ENCODE measurements at regions not wholly inside any gene's neighbourhood (a gene's known extent, or its start where the extent isn't known, plus 50 kb on each side); places are given as distances from the start of the nearest gene placed in this dataset.

DNA sequence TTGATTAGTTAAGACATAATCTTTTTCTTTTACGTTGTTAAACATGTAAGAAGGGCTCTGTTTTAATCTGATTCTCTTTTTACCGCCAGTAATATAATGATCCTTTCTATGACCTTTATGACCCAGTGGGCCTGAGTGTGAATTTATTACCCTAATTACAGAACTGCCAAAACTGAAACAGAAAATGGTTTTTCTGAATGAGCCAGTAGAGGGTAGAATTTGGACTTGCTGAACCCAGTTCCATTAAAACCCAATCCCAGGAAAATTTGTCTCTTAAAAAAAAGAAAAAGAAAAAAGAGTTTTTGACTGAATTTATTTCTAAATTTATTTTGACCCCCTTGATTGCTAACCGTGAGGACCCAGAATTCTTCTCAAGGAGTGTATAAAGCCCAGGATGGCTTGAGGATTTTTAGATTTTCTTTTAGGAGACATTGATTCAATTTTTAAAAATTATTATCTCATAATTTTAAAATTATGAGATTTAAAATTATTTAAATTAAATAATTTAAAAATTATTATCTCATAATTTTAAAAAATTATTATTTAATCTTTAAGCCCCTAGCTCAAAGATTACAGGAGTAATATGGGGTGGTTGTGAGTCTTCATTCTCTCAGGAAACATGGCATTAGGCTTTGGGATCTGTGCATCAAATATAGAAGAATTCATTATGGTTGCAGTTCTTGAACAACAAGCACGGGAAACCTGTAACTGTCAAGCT lies 94.1 kb upstream of the GLIS3 start:
- intact Hi-C loops (cut with DNase I), result no loop called here
- WGBS (ENCODE audit: insufficient coverage, low coverage, low lambda C conversion rate, missing lambda C conversion rate), result 65% methylated on average over 4 of the region's 4 CpGs

DNA sequence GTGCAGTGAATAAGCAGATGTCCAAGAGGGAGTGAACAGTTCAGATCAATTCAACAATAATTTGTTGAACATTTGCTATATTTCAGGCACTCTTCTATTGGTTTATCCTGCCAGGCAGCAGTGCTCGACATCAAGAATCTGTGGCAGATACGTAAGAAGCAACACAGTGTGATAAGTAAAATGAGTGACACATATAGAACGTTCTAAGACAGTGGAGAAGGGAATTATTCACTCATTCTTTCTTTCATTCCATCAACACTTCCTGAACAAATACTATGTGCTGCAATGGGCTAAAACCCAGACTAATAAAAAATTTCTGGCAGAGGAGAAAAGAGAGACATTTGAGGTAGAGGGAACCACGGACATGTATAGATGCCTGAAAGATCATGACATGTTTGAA lies 89.9 kb upstream of the GLIS3 start:
- H3K27me3 ChIP-seq, result no peaks in the 10 kb centered on the region
- DNase-seq (no peak), ATAC-seq (no peak)
- 64% methylated on average over 4 of the region's 4 CpGs for WGBS (ENCODE audit: insufficient coverage, low coverage, low lambda C conversion rate, missing lambda C conversion rate)
- no peaks in the 10 kb centered on the region for H3K36me3 ChIP-seq
- H3K27ac ChIP-seq, result no peak overlapping the region
- no peak overlapping the region for H3K4me3 ChIP-seq
- peaks cover 0 to 5% (median 0%) of the 10 kb centered on the region in 4 donors for H3K4me1 ChIP-seq
- intact Hi-C loops (cut with DNase I), result loop anchor here in 1 of 2 donors (10.0 kb wide), 1 partner anchor 245 kb away; no protein-coding TSS in a partner anchor
- no peaks in the 10 kb centered on the region for H3K9me3 ChIP-seq
- no peak for TF ChIP-seq POLR2A (IDR thresholded peaks at IDR 0.05)
- TF ChIP-seq, protein P1, sequence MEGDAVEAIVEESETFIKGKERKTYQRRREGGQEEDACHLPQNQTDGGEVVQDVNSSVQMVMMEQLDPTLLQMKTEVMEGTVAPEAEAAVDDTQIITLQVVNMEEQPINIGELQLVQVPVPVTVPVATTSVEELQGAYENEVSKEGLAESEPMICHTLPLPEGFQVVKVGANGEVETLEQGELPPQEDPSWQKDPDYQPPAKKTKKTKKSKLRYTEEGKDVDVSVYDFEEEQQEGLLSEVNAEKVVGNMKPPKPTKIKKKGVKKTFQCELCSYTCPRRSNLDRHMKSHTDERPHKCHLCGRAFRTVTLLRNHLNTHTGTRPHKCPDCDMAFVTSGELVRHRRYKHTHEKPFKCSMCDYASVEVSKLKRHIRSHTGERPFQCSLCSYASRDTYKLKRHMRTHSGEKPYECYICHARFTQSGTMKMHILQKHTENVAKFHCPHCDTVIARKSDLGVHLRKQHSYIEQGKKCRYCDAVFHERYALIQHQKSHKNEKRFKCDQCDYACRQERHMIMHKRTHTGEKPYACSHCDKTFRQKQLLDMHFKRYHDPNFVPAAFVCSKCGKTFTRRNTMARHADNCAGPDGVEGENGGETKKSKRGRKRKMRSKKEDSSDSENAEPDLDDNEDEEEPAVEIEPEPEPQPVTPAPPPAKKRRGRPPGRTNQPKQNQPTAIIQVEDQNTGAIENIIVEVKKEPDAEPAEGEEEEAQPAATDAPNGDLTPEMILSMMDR (IDR thresholded peaks at IDR 0.05), result no peak

More for the DNA sequence above, 94.1 kb upstream of the GLIS3 start:
- H3K27ac ChIP-seq, result no peak overlapping the region
- no peaks in the 10 kb centered on the region for H3K36me3 ChIP-seq
- H3K4me1 ChIP-seq, result no peaks in the 10 kb centered on the region
- TF ChIP-seq, protein P1 (IDR thresholded peaks at IDR 0.05), result peak in 3 of 4 donors; percentile 30 to 38 (median 31)
- TF ChIP-seq POLR2A (IDR thresholded peaks at IDR 0.05), result no peak
- DNase-seq (no peak), ATAC-seq (peak in 2 of 4 donors; percentile 42 to 63)
- H3K4me3 ChIP-seq, result no peak overlapping the region
- H3K9me3 ChIP-seq, result no peaks in the 10 kb centered on the region
- no peaks in the 10 kb centered on the region for H3K27me3 ChIP-seq

DNA sequence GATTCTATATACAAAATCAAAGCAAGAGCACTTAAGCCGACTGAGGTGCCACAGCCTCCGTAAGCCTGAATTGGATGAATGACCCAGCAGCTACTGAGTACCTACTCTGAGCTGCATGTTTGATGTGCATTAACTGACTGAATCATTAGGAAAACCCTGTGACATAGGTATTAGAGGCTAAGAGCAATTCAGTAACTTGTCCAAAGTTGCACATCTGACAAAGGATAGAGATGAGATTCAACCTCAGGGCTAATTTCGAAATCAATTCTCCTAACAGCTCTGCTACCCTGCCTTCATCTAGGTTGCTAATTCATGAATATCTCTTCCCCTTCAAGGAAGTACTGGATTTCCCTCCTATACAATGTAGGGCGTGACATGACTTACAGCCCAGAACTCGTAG lies 89.1 kb upstream of the GLIS3 start:
- WGBS (ENCODE audit: insufficient coverage, low coverage, low lambda C conversion rate, missing lambda C conversion rate), result 77% methylated on average over 5 of the region's 5 CpGs
- peaks cover 0 to 7% (median 0%) of the 10 kb centered on the region in 4 donors for H3K4me1 ChIP-seq

DNA sequence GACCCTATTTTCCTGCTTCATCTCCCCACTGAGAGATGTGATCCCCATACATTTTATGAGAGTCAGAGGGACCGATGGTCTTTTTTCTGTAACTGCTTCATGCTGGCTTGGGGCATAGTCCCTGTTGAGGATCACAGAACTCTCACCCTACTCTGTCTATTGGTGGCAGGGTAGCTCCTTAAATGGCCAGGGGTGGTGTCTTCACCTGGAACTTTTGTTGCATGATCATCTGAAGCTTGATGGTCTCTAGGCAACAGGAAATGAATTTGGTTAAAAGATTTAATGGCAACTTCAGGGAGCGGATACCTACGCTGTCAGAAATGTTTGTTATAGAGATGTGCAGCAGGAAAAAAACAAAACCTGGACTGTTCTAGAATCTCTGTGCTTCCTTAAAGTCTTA lies 87.0 kb upstream of the GLIS3 start:
- ATAC-seq, result peak; percentile 61 to 80 (median 77)
- TF ChIP-seq, protein P1 (IDR thresholded peaks at IDR 0.05), result peak in 1 of 4 donors; percentile 24
- no peak for TF ChIP-seq POLR2A (IDR thresholded peaks at IDR 0.05)
- WGBS (ENCODE audit: insufficient coverage, low coverage, low lambda C conversion rate, missing lambda C conversion rate), result 80% methylated on average over 3 of the region's 3 CpGs

More for the DNA sequence above, 89.1 kb upstream of the GLIS3 start:
- DNase-seq (no peak), ATAC-seq (no peak)
- intact Hi-C loops (cut with DNase I), result loop anchor here in 1 of 2 donors (10.0 kb wide), 1 partner anchor 246 kb away; no protein-coding TSS in a partner anchor
- Histone ChIP-seq H3K4me3 (no peak overlapping the region), H3K27ac (no peak overlapping the region), H3K27me3 (no peaks in the 10 kb centered on the region), H3K9me3 (no peaks in the 10 kb centered on the region), H3K36me3 (no peaks in the 10 kb centered on the region)
- TF ChIP-seq, protein P1 (IDR thresholded peaks at IDR 0.05), result no peak
- TF ChIP-seq POLR2A (IDR thresholded peaks at IDR 0.05), result no peak

More for the DNA sequence above, 87.0 kb upstream of the GLIS3 start:
- DNase-seq, result no peak
- no peaks in the 10 kb centered on the region for H3K9me3 ChIP-seq
- peaks cover 0 to 7% (median 0%) of the 10 kb centered on the region in 4 donors for H3K4me1 ChIP-seq
- no peak overlapping the region for H3K27ac ChIP-seq
- no peaks in the 10 kb centered on the region for H3K27me3 ChIP-seq
- intact Hi-C loops (cut with DNase I), result loop anchor here in 1 of 2 donors (10.0 kb wide), 1 partner anchor 248 kb away; no protein-coding TSS in a partner anchor
- no peak overlapping the region for H3K4me3 ChIP-seq
- no peaks in the 10 kb centered on the region for H3K36me3 ChIP-seq
